ENCODE measurements at regions not wholly inside any gene's neighbourhood (a gene's known extent, or its start where the extent isn't known, plus 50 kb on each side); places are given as distances from the start of the nearest gene placed in this dataset.

- no peaks in the 10 kb centered on the region for H3K9me3 ChIP-seq (ENCODE audit: low read length)
- H3K9ac ChIP-seq (ENCODE audit: low read length) = no peak overlapping the region
- H3K27me3 ChIP-seq (ENCODE audit: low read length) = no peaks in the 10 kb centered on the region
- no peaks in the 10 kb centered on the region for H4K20me1 ChIP-seq (ENCODE audit: insufficient read depth, low read depth, low read length)
- H3K4me1 ChIP-seq (ENCODE audit: low read length) = no peaks in the 10 kb centered on the region
- no peaks in the 10 kb centered on the region for H3K79me2 ChIP-seq (ENCODE audit: low read length)
- no peaks in the 10 kb centered on the region for H3K9me2 ChIP-seq (replicated peaks; ENCODE audit: insufficient read depth, low read length)
- H3K4me2 ChIP-seq (ENCODE audit: low read depth, low read length, poor library complexity, severe bottlenecking) = no peak overlapping the region
- H3K27ac ChIP-seq (ENCODE audit: low read length) = no peak overlapping the region
- no peak overlapping the region for H3K4me3 ChIP-seq (ENCODE audit: low read length)
- no peaks in the 10 kb centered on the region for H3K36me3 ChIP-seq (ENCODE audit: insufficient read depth, low read length)
- DNase-seq = no peak
- H2AFZ ChIP-seq (ENCODE audit: low read length) = no peak overlapping the region
Observed at GRCh38 chr18:25434745-25435144, 82.8 kb upstream of the ZNF521 start.

GRCh38 chr18:25433590-25433989 lies 81.6 kb upstream of the ZNF521 start:
- Histone ChIP-seq H3K9me2 (replicated peaks; ENCODE audit: insufficient read depth, low read length) (no peaks in the 10 kb centered on the region), H3K4me1 (ENCODE audit: low read length) (no peaks in the 10 kb centered on the region), H3K36me3 (ENCODE audit: insufficient read depth, low read length) (no peaks in the 10 kb centered on the region), H3K4me3 (ENCODE audit: low read length) (no peak overlapping the region), H3K27me3 (ENCODE audit: low read length) (no peaks in the 10 kb centered on the region), H2AFZ (ENCODE audit: low read length) (no peak overlapping the region), H3K4me2 (ENCODE audit: low read depth, low read length, poor library complexity, severe bottlenecking) (no peak overlapping the region), H3K27ac (ENCODE audit: low read length) (no peak overlapping the region), H4K20me1 (ENCODE audit: insufficient read depth, low read depth, low read length) (no peaks in the 10 kb centered on the region), H3K79me2 (ENCODE audit: low read length) (no peaks in the 10 kb centered on the region), H3K9ac (ENCODE audit: low read length) (no peak overlapping the region), H3K9me3 (ENCODE audit: low read length) (no peaks in the 10 kb centered on the region)
- no peak for DNase-seq

GRCh38 chr18:25425024-25425423 lies 73.1 kb upstream of the ZNF521 start:
- Histone ChIP-seq H2AFZ (ENCODE audit: low read length) (no peak overlapping the region), H3K4me2 (ENCODE audit: low read depth, low read length, poor library complexity, severe bottlenecking) (no peak overlapping the region), H3K4me3 (ENCODE audit: low read length) (no peak overlapping the region), H3K36me3 (ENCODE audit: insufficient read depth, low read length) (no peaks in the 10 kb centered on the region), H4K20me1 (ENCODE audit: insufficient read depth, low read depth, low read length) (no peaks in the 10 kb centered on the region), H3K9me3 (ENCODE audit: low read length) (no peaks in the 10 kb centered on the region), H3K79me2 (ENCODE audit: low read length) (no peaks in the 10 kb centered on the region), H3K9me2 (replicated peaks; ENCODE audit: insufficient read depth, low read length) (no peaks in the 10 kb centered on the region), H3K4me1 (ENCODE audit: low read length) (no peaks in the 10 kb centered on the region), H3K27me3 (ENCODE audit: low read length) (no peaks in the 10 kb centered on the region), H3K9ac (ENCODE audit: low read length) (no peak overlapping the region), H3K27ac (ENCODE audit: low read length) (no peak overlapping the region)
- no peak for DNase-seq

- Histone ChIP-seq H3K4me1 (ENCODE audit: low read length) (no peaks in the 10 kb centered on the region), H3K9ac (ENCODE audit: low read length) (no peak overlapping the region), H3K4me3 (ENCODE audit: low read length) (no peak overlapping the region), H3K79me2 (ENCODE audit: low read length) (no peaks in the 10 kb centered on the region), H3K9me3 (ENCODE audit: low read length) (no peaks in the 10 kb centered on the region), H3K27ac (ENCODE audit: low read length) (no peak overlapping the region), H4K20me1 (ENCODE audit: insufficient read depth, low read depth, low read length) (no peaks in the 10 kb centered on the region), H3K4me2 (ENCODE audit: low read depth, low read length, poor library complexity, severe bottlenecking) (no peak overlapping the region), H3K9me2 (replicated peaks; ENCODE audit: insufficient read depth, low read length) (no peaks in the 10 kb centered on the region), H3K36me3 (ENCODE audit: insufficient read depth, low read length) (no peaks in the 10 kb centered on the region), H2AFZ (ENCODE audit: low read length) (no peak overlapping the region), H3K27me3 (ENCODE audit: low read length) (no peaks in the 10 kb centered on the region)
- no peak for DNase-seq
Observed at GRCh38 chr18:25423760-25424159, 71.8 kb upstream of the ZNF521 start.

GRCh38 chr18:25423267-25423666 lies 71.3 kb upstream of the ZNF521 start:
- no peak overlapping the region for H2AFZ ChIP-seq (ENCODE audit: low read length)
- H3K9me2 ChIP-seq (replicated peaks; ENCODE audit: insufficient read depth, low read length) = no peaks in the 10 kb centered on the region
- no peak overlapping the region for H3K9ac ChIP-seq (ENCODE audit: low read length)
- H3K27ac ChIP-seq (ENCODE audit: low read length) = no peak overlapping the region
- no peak for DNase-seq
- no peaks in the 10 kb centered on the region for H3K9me3 ChIP-seq (ENCODE audit: low read length)
- H3K4me3 ChIP-seq (ENCODE audit: low read length) = no peak overlapping the region
- no peaks in the 10 kb centered on the region for H3K4me1 ChIP-seq (ENCODE audit: low read length)
- H3K27me3 ChIP-seq (ENCODE audit: low read length) = no peaks in the 10 kb centered on the region
- H3K4me2 ChIP-seq (ENCODE audit: low read depth, low read length, poor library complexity, severe bottlenecking) = no peak overlapping the region
- no peaks in the 10 kb centered on the region for H3K36me3 ChIP-seq (ENCODE audit: insufficient read depth, low read length)
- no peaks in the 10 kb centered on the region for H4K20me1 ChIP-seq (ENCODE audit: insufficient read depth, low read depth, low read length)
- no peaks in the 10 kb centered on the region for H3K79me2 ChIP-seq (ENCODE audit: low read length)

- no peak overlapping the region for H2AFZ ChIP-seq (ENCODE audit: low read length)
- H3K36me3 ChIP-seq (ENCODE audit: insufficient read depth, low read length) = no peaks in the 10 kb centered on the region
- no peaks in the 10 kb centered on the region for H3K4me1 ChIP-seq (ENCODE audit: low read length)
- H3K79me2 ChIP-seq (ENCODE audit: low read length) = no peaks in the 10 kb centered on the region
- no peak overlapping the region for H3K27ac ChIP-seq (ENCODE audit: low read length)
- no peak for DNase-seq
- H3K9me3 ChIP-seq (ENCODE audit: low read length) = no peaks in the 10 kb centered on the region
- no peak overlapping the region for H3K9ac ChIP-seq (ENCODE audit: low read length)
- no peak overlapping the region for H3K4me2 ChIP-seq (ENCODE audit: low read depth, low read length, poor library complexity, severe bottlenecking)
- H3K4me3 ChIP-seq (ENCODE audit: low read length) = no peak overlapping the region
- H3K27me3 ChIP-seq (ENCODE audit: low read length) = no peaks in the 10 kb centered on the region
- H3K9me2 ChIP-seq (replicated peaks; ENCODE audit: insufficient read depth, low read length) = no peaks in the 10 kb centered on the region
- H4K20me1 ChIP-seq (ENCODE audit: insufficient read depth, low read depth, low read length) = no peaks in the 10 kb centered on the region
Observed at GRCh38 chr18:25422230-25422629, 70.3 kb upstream of the ZNF521 start.

- Histone ChIP-seq H4K20me1 (ENCODE audit: insufficient read depth, low read depth, low read length) (no peaks in the 10 kb centered on the region), H3K4me3 (ENCODE audit: low read length) (no peak overlapping the region), H3K9ac (ENCODE audit: low read length) (no peak overlapping the region), H3K4me2 (ENCODE audit: low read depth, low read length, poor library complexity, severe bottlenecking) (no peak overlapping the region), H3K9me3 (ENCODE audit: low read length) (no peaks in the 10 kb centered on the region), H2AFZ (ENCODE audit: low read length) (no peak overlapping the region), H3K27ac (ENCODE audit: low read length) (no peak overlapping the region), H3K79me2 (ENCODE audit: low read length) (no peaks in the 10 kb centered on the region), H3K36me3 (ENCODE audit: insufficient read depth, low read length) (no peaks in the 10 kb centered on the region), H3K27me3 (ENCODE audit: low read length) (no peaks in the 10 kb centered on the region), H3K9me2 (replicated peaks; ENCODE audit: insufficient read depth, low read length) (no peaks in the 10 kb centered on the region), H3K4me1 (ENCODE audit: low read length) (no peaks in the 10 kb centered on the region)
- DNase-seq = no peak
Observed at GRCh38 chr18:25420077-25420825, 68.3 kb upstream of the ZNF521 start.

GRCh38 chr18:25416374-25416773 lies 64.4 kb upstream of the ZNF521 start:
- Histone ChIP-seq H3K27me3 (ENCODE audit: low read length) (no peaks in the 10 kb centered on the region), H4K20me1 (ENCODE audit: insufficient read depth, low read depth, low read length) (no peaks in the 10 kb centered on the region), H3K4me3 (ENCODE audit: low read length) (no peak overlapping the region), H3K9me2 (replicated peaks; ENCODE audit: insufficient read depth, low read length) (no peaks in the 10 kb centered on the region), H2AFZ (ENCODE audit: low read length) (no peak overlapping the region), H3K4me1 (ENCODE audit: low read length) (no peaks in the 10 kb centered on the region), H3K4me2 (ENCODE audit: low read depth, low read length, poor library complexity, severe bottlenecking) (no peak overlapping the region), H3K27ac (ENCODE audit: low read length) (no peak overlapping the region), H3K9ac (ENCODE audit: low read length) (no peak overlapping the region), H3K36me3 (ENCODE audit: insufficient read depth, low read length) (no peaks in the 10 kb centered on the region), H3K79me2 (ENCODE audit: low read length) (no peaks in the 10 kb centered on the region), H3K9me3 (ENCODE audit: low read length) (no peaks in the 10 kb centered on the region)
- DNase-seq = no peak

All from Karpas-422 (cell line).